ENCODE measurements at regions not wholly inside any gene's neighbourhood (a gene's known extent, or its start where the extent isn't known, plus 50 kb on each side); places are given as distances from the start of the nearest gene placed in this dataset.

GRCh38 chr13:70339738-70340137 is 231.5 kb upstream of the KLHL1 start:
- Histone ChIP-seq H4K20me1 (ENCODE audit: control insufficient read depth, insufficient read depth, insufficient read length) (no peaks in the 10 kb centered on the region), H2BK120ac (ENCODE audit: low read depth, low read length, poor library complexity, severe bottlenecking) (no peak overlapping the region), H3K27ac (ENCODE audit: insufficient read length, low read depth, low read length) (no peak overlapping the region), H3K9me3 (ENCODE audit: control insufficient read depth, low read depth, low read length) (no peaks in the 10 kb centered on the region), H3K4ac (ENCODE audit: low read depth, low read length) (no peak overlapping the region), H3K18ac (ENCODE audit: insufficient read length, low read depth, low read length) (no peak overlapping the region), H2BK12ac (ENCODE audit: insufficient read length, low read depth, low read length) (no peak overlapping the region), H3T11ph (ENCODE audit: low read length) (no peak overlapping the region), H3K23ac (ENCODE audit: insufficient read length, low read depth, low read length) (no peak overlapping the region), H4K5ac (ENCODE audit: insufficient read length, low read depth, low read length) (no peak overlapping the region), H3K23me2 (ENCODE audit: insufficient read length, low read depth, low read length, poor library complexity, severe bottlenecking) (no peaks in the 10 kb centered on the region), H4K8ac (replicated peaks; ENCODE audit: insufficient read length, low read depth, low read length) (no peak overlapping the region), H3K14ac (ENCODE audit: insufficient read depth, low read length) (no peak overlapping the region), H2BK15ac (ENCODE audit: low read depth, low read length) (no peak overlapping the region), H3K27me3 (ENCODE audit: insufficient read depth, low read length) (no peaks in the 10 kb centered on the region), H2AK5ac (ENCODE audit: insufficient read length, low read length) (no peak overlapping the region), H4K91ac (ENCODE audit: insufficient read length, low read depth, low read length) (no peak overlapping the region), H3K4me2 (ENCODE audit: insufficient read depth, insufficient read length, low read length) (no peak overlapping the region), H3K79me1 (ENCODE audit: insufficient read depth, low read depth, low read length, poor library complexity, severe bottlenecking) (no peaks in the 10 kb centered on the region), H2BK5ac (ENCODE audit: insufficient read length, low read length) (no peak overlapping the region), H3K79me2 (ENCODE audit: insufficient read depth, low read length) (no peaks in the 10 kb centered on the region), H2BK20ac (ENCODE audit: low read depth, low read length, poor library complexity, severe bottlenecking) (no peak overlapping the region), H2AFZ (ENCODE audit: low read length) (no peak overlapping the region), H3K56ac (ENCODE audit: insufficient read length, low read depth, low read length) (no peak overlapping the region), H3K4me1 (ENCODE audit: insufficient read depth, low read length) (no peaks in the 10 kb centered on the region), H3K9ac (ENCODE audit: extremely low read depth, insufficient read length, low read length) (no peak overlapping the region)
- Mint-ChIP-seq H3K27ac (no peak overlapping the region), H3K27me3 (ENCODE audit: low read depth) (0 out of 2 replicates have a peak, but pooled peaks cover 1% of the 10 kb centered on the region), H3K9me3 (no peaks in the 10 kb centered on the region), H3K4me3 (no peak overlapping the region), H3K36me3 (ENCODE audit: insufficient read depth in 1 of 3, low read depth in 3 of 3) (no peaks in the 10 kb centered on the region), H3K4me1 (no peaks in the 10 kb centered on the region)
- WGBS (ENCODE audit: extremely low coverage, insufficient read length, low lambda C conversion rate) = no CpG with 5 or more reads among the region's 4 CpGs
- TF ChIP-seq CTCF (conservative IDR thresholded peaks at IDR 0.05) = peak; percentile 81
- DNase-seq = peak; percentile 58
